ENCODE measurements at regions not wholly inside any gene's neighbourhood (a gene's known extent, or its start where the extent isn't known, plus 50 kb on each side); places are given as distances from the start of the nearest gene placed in this dataset.

- ChIA-PET CTCF (no interaction called here), POLR2A (no interaction called here)
- Mint-ChIP-seq H3K27me3 (peaks cover 3 to 5% of the 10 kb centered on the region in 2 donors), H3K27ac (no peak overlapping the region), H3K9me3 (peaks cover 16 to 32% (median 26%) of the 10 kb centered on the region in 3 donors), H3K4me3 (no peak overlapping the region), H3K36me3 (no peaks in the 10 kb centered on the region), H3K4me1 (no peaks in the 10 kb centered on the region)
- Histone ChIP-seq H3K4me1 (ENCODE audit: control insufficient read depth in 1 of 2, extremely low read depth in 1 of 2, insufficient read depth in 2 of 2, low read length in 2 of 2) (no peaks in the 10 kb centered on the region), H3K27ac (ENCODE audit: low read length) (no peak overlapping the region), H3K9me3 (peaks cover 2% of the 10 kb centered on the region), H3K27me3 (replicated peaks in 1 of 2; ENCODE audit: control insufficient read depth in 2 of 2, extremely low read depth in 1 of 2, insufficient read depth in 2 of 2, low read length in 1 of 2) (peaks cover 0 to 2% of the 10 kb centered on the region in 2 experiments), H3K36me3 (ENCODE audit: control insufficient read depth in 2 of 2, extremely low read depth in 1 of 2, insufficient read depth in 1 of 2, low read length in 1 of 2) (no peaks in the 10 kb centered on the region), H3K4me3 (ENCODE audit: control insufficient read depth in 1 of 2, extremely low read depth in 1 of 2, low read length in 1 of 2) (no peak overlapping the region)
- WGBS (ENCODE audit: insufficient coverage), result no CpG with 5 or more reads among the region's 1 CpG
- no peak for ATAC-seq (replicated peaks in 1 of 4)
- no peak for DNase-seq
These were observed 245.7 kb upstream of the CTAGE1 start for GRCh38 chr18:22663378-22663777.

- Mint-ChIP-seq H3K9me3 (peaks cover 7 to 22% (median 21%) of the 10 kb centered on the region in 3 donors), H3K27ac (no peak overlapping the region), H3K27me3 (peaks cover 9 to 11% of the 10 kb centered on the region in 2 donors), H3K4me1 (no peaks in the 10 kb centered on the region), H3K4me3 (no peak overlapping the region), H3K36me3 (no peaks in the 10 kb centered on the region)
- no peak overlapping the region for H3K27ac ChIP-seq (ENCODE audit: low read length)
- POLR2A ChIA-PET, result no interaction called here
- no peak for ATAC-seq (replicated peaks in 1 of 4)
- 100% methylated on average over 2 of the region's 4 CpGs for whole genome bisulfite sequencing (ENCODE audit: insufficient coverage)
- H3K9me3 ChIP-seq, result peaks cover 2% of the 10 kb centered on the region
- CTCF ChIA-PET, result no interaction called here
- no peak overlapping the region for H3K4me3 ChIP-seq (ENCODE audit: control insufficient read depth in 1 of 2, extremely low read depth in 1 of 2, low read length in 1 of 2)
- no peak for DNase-seq
- H3K36me3 ChIP-seq (ENCODE audit: control insufficient read depth in 2 of 2, extremely low read depth in 1 of 2, insufficient read depth in 1 of 2, low read length in 1 of 2), result no peaks in the 10 kb centered on the region
- H3K4me1 ChIP-seq (ENCODE audit: control insufficient read depth in 1 of 2, extremely low read depth in 1 of 2, insufficient read depth in 2 of 2, low read length in 2 of 2), result no peaks in the 10 kb centered on the region
- peaks cover 0 to 2% of the 10 kb centered on the region in 2 experiments for H3K27me3 ChIP-seq (replicated peaks in 1 of 2; ENCODE audit: control insufficient read depth in 2 of 2, extremely low read depth in 1 of 2, insufficient read depth in 2 of 2, low read length in 1 of 2)
These were observed 248.8 kb upstream of the CTAGE1 start for GRCh38 chr18:22666411-22666940.

GRCh38 chr18:22667156-22667555 is 249.4 kb upstream of the CTAGE1 start:
- Histone ChIP-seq H3K27me3 (replicated peaks in 1 of 2; ENCODE audit: control insufficient read depth in 2 of 2, extremely low read depth in 1 of 2, insufficient read depth in 2 of 2, low read length in 1 of 2) (peaks cover 0 to 2% of the 10 kb centered on the region in 2 experiments), H3K27ac (ENCODE audit: low read length) (no peak overlapping the region), H3K36me3 (ENCODE audit: control insufficient read depth in 2 of 2, extremely low read depth in 1 of 2, insufficient read depth in 1 of 2, low read length in 1 of 2) (no peaks in the 10 kb centered on the region), H3K4me3 (ENCODE audit: control insufficient read depth in 1 of 2, extremely low read depth in 1 of 2, low read length in 1 of 2) (no peak overlapping the region), H3K9me3 (peaks cover 2% of the 10 kb centered on the region), H3K4me1 (ENCODE audit: control insufficient read depth in 1 of 2, extremely low read depth in 1 of 2, insufficient read depth in 2 of 2, low read length in 2 of 2) (no peaks in the 10 kb centered on the region)
- H3K27me3 Mint-ChIP-seq, result peaks cover 9 to 11% of the 10 kb centered on the region in 2 donors
- no peak overlapping the region for H3K4me3 Mint-ChIP-seq
- ATAC-seq (replicated peaks in 1 of 4), result no peak
- H3K4me1 Mint-ChIP-seq, result no peaks in the 10 kb centered on the region
- ChIA-PET CTCF (no interaction called here), POLR2A (no interaction called here)
- H3K36me3 Mint-ChIP-seq, result no peaks in the 10 kb centered on the region
- H3K27ac Mint-ChIP-seq, result no peak overlapping the region
- H3K9me3 Mint-ChIP-seq, result peaks cover 7 to 22% (median 20%) of the 10 kb centered on the region in 3 donors
- 100% methylated on average over 2 of the region's 4 CpGs for WGBS (ENCODE audit: insufficient coverage)
- no peak for DNase-seq

- Histone ChIP-seq H3K4me3 (ENCODE audit: control insufficient read depth in 1 of 2, extremely low read depth in 1 of 2, low read length in 1 of 2) (no peak overlapping the region), H3K9me3 (peaks cover 2% of the 10 kb centered on the region), H3K27me3 (replicated peaks in 1 of 2; ENCODE audit: control insufficient read depth in 2 of 2, extremely low read depth in 1 of 2, insufficient read depth in 2 of 2, low read length in 1 of 2) (peaks cover 0 to 2% of the 10 kb centered on the region in 2 experiments), H3K4me1 (ENCODE audit: control insufficient read depth in 1 of 2, extremely low read depth in 1 of 2, insufficient read depth in 2 of 2, low read length in 2 of 2) (no peaks in the 10 kb centered on the region), H3K27ac (ENCODE audit: low read length) (no peak overlapping the region), H3K36me3 (ENCODE audit: control insufficient read depth in 2 of 2, extremely low read depth in 1 of 2, insufficient read depth in 1 of 2, low read length in 1 of 2) (no peaks in the 10 kb centered on the region)
- ChIA-PET POLR2A (no interaction called here), CTCF (no interaction called here)
- Mint-ChIP-seq H3K4me3 (no peak overlapping the region), H3K9me3 (peaks cover 5 to 22% (median 19%) of the 10 kb centered on the region in 3 donors), H3K36me3 (no peaks in the 10 kb centered on the region), H3K27me3 (peaks cover 9 to 11% of the 10 kb centered on the region in 2 donors), H3K4me1 (no peaks in the 10 kb centered on the region), H3K27ac (no peak overlapping the region)
- ATAC-seq (replicated peaks in 1 of 4) (no peak), DNase-seq (no peak)
- 83% methylated on average over 2 of the region's 8 CpGs for WGBS (ENCODE audit: insufficient coverage)
These were observed 250.1 kb upstream of the CTAGE1 start for GRCh38 chr18:22667616-22668422.

- H3K9me3 Mint-ChIP-seq, result peaks cover 0 to 15% (median 13%) of the 10 kb centered on the region in 3 donors
- Histone ChIP-seq H3K27me3 (replicated peaks in 1 of 2; ENCODE audit: control insufficient read depth in 2 of 2, extremely low read depth in 1 of 2, insufficient read depth in 2 of 2, low read length in 1 of 2) (peaks cover 0 to 2% of the 10 kb centered on the region in 2 experiments), H3K4me3 (ENCODE audit: control insufficient read depth in 1 of 2, extremely low read depth in 1 of 2, low read length in 1 of 2) (no peak overlapping the region), H3K36me3 (ENCODE audit: control insufficient read depth in 2 of 2, extremely low read depth in 1 of 2, insufficient read depth in 1 of 2, low read length in 1 of 2) (no peaks in the 10 kb centered on the region), H3K4me1 (ENCODE audit: control insufficient read depth in 1 of 2, extremely low read depth in 1 of 2, insufficient read depth in 2 of 2, low read length in 2 of 2) (no peaks in the 10 kb centered on the region), H3K27ac (ENCODE audit: low read length) (no peak overlapping the region), H3K9me3 (peaks cover 2% of the 10 kb centered on the region)
- WGBS (ENCODE audit: insufficient coverage), result 50% methylated on average over 1 of the region's 2 CpGs
- CTCF ChIA-PET, result interaction anchor here in 1 of 2 donors (0.5 kb wide), 1 partner anchor 800 kb away, joined by 4 read pairs; no protein-coding TSS in a partner anchor
- ATAC-seq (replicated peaks in 1 of 4) (no peak), DNase-seq (no peak)
- no peaks in the 10 kb centered on the region for H3K4me1 Mint-ChIP-seq
- POLR2A ChIA-PET, result no interaction called here
- peaks cover 9 to 11% of the 10 kb centered on the region in 2 donors for H3K27me3 Mint-ChIP-seq
- no peak overlapping the region for H3K27ac Mint-ChIP-seq
- no peak overlapping the region for H3K4me3 Mint-ChIP-seq
- no peaks in the 10 kb centered on the region for H3K36me3 Mint-ChIP-seq
These were observed 250.8 kb upstream of the CTAGE1 start for GRCh38 chr18:22668496-22668895.

GRCh38 chr18:22670914-22671313 is 253.2 kb upstream of the CTAGE1 start:
- Mint-ChIP-seq H3K27me3 (peaks cover 8 to 26% of the 10 kb centered on the region in 2 donors), H3K4me1 (no peaks in the 10 kb centered on the region), H3K4me3 (no peak overlapping the region), H3K27ac (no peak overlapping the region), H3K36me3 (no peaks in the 10 kb centered on the region), H3K9me3 (peaks cover 0 to 7% (median 1%) of the 10 kb centered on the region in 3 donors)
- Histone ChIP-seq H3K9me3 (no peaks in the 10 kb centered on the region), H3K27ac (ENCODE audit: low read length) (no peak overlapping the region), H3K4me1 (ENCODE audit: control insufficient read depth in 1 of 2, extremely low read depth in 1 of 2, insufficient read depth in 2 of 2, low read length in 2 of 2) (no peaks in the 10 kb centered on the region), H3K27me3 (replicated peaks in 1 of 2; ENCODE audit: control insufficient read depth in 2 of 2, extremely low read depth in 1 of 2, insufficient read depth in 2 of 2, low read length in 1 of 2) (peaks cover 0 to 2% of the 10 kb centered on the region in 2 experiments), H3K4me3 (ENCODE audit: control insufficient read depth in 1 of 2, extremely low read depth in 1 of 2, low read length in 1 of 2) (no peak overlapping the region), H3K36me3 (ENCODE audit: control insufficient read depth in 2 of 2, extremely low read depth in 1 of 2, insufficient read depth in 1 of 2, low read length in 1 of 2) (no peaks in the 10 kb centered on the region)
- no CpG with 5 or more reads among the region's 1 CpG for WGBS (ENCODE audit: insufficient coverage)
- ATAC-seq (replicated peaks in 1 of 4), result no peak
- ChIA-PET POLR2A (no interaction called here), CTCF (no interaction called here)
- DNase-seq, result no peak
